Activated CD4-positive, alpha-beta T cell treated with anti-CD3 and anti-CD28 coated beads, Interleukin-2, amount 10 ng/mL, durations not matched to agents 24 days and 14 days (primary cell): ENCODE measurements at regions not wholly inside any gene's neighbourhood (a gene's known extent, or its start where the extent isn't known, plus 50 kb on each side); places are given as distances from the start of the nearest gene placed in this dataset.

Experiments used
- DNase-seq: peaks from one replicate; pipeline ENCODE4 v3.0.0; 2022
- H3K27ac Mint-ChIP-seq: one replicate; pipeline ENCODE4 v1.8.0; 2022; ENCODE audit warnings: mild to moderate bottlenecking, mixed read lengths
- H3K27me3 Mint-ChIP-seq: one replicate; pipeline ENCODE4 v1.8.0; 2022; ENCODE audit warnings: mixed read lengths
- H3K36me3 Mint-ChIP-seq: one replicate; pipeline ENCODE4 v1.8.0; 2022; ENCODE audit warnings: low read depth, mild to moderate bottlenecking, mixed read lengths
- H3K4me1 Mint-ChIP-seq: one replicate; pipeline ENCODE4 v1.8.0; 2021; ENCODE audit warnings: mixed read lengths
- H3K4me3 Mint-ChIP-seq: one replicate; pipeline ENCODE4 v1.8.0; 2022; ENCODE audit warnings: mild to moderate bottlenecking, moderate library complexity, mixed read lengths
- H3K9me3 Mint-ChIP-seq: one replicate; pipeline ENCODE4 v1.8.0; 2021; ENCODE audit warnings: mixed read lengths
- intact Hi-C: fragments of 100-400 bp; cut with micrococcal nuclease; formaldehyde crosslinking; loops from one replicate; pipeline ENCODE4 v1.15.1; 2023

DNA sequence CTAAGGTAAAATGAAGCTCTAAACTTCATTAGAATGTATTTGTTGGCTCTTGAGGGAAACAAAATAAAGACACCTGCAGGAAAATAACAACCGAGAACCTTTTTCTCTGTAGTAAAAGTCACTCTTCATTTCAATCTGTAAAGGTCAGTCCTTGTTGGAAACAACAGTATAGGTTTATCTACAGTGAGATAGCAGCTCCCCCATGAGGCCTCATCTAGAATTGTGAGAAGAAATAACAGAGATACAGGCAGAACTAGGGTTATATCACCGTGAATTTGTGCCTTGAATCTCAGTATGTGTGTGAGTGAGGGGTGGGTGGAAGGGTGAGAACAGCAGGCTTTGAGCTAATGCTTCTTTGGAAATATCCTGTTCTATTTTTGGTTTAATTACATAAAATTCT is 107.8 kb upstream of the FMR1 start:
- DNase-seq: peak; percentile 67
- Mint-ChIP-seq H3K4me1 (no peaks in the 10 kb centered on the region), H3K27me3 (no peaks in the 10 kb centered on the region), H3K27ac (no peak overlapping the region), H3K4me3 (no peak overlapping the region), H3K36me3 (no peaks in the 10 kb centered on the region), H3K9me3 (no peaks in the 10 kb centered on the region)
- intact Hi-C loops: no loop called here

DNA sequence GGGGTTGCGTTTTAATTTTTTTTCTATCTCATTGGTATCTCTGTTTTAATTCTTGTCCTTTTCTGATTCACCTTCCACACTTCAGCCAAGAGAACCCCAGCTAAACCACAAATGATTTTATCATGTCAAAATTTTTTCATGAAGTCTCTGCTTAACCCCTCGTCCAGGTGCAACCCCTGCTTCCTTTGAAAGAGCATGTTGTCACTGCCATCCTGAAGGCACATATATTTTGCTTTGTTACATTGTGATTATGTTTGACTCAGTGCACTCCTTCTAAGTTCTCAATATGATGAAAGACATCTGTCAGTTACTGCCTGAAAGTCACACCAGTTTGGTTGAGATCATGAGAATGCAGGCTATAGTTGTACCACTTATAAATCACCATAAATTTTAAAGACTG is 99.9 kb upstream of the FMR1 start:
- intact Hi-C loops: no loop called here
- H3K4me3 Mint-ChIP-seq: no peak overlapping the region
- no peaks in the 10 kb centered on the region for H3K4me1 Mint-ChIP-seq
- H3K36me3 Mint-ChIP-seq: no peaks in the 10 kb centered on the region
- H3K9me3 Mint-ChIP-seq: no peaks in the 10 kb centered on the region
- no peak overlapping the region for H3K27ac Mint-ChIP-seq
- DNase-seq: no peak
- no peaks in the 10 kb centered on the region for H3K27me3 Mint-ChIP-seq

DNA sequence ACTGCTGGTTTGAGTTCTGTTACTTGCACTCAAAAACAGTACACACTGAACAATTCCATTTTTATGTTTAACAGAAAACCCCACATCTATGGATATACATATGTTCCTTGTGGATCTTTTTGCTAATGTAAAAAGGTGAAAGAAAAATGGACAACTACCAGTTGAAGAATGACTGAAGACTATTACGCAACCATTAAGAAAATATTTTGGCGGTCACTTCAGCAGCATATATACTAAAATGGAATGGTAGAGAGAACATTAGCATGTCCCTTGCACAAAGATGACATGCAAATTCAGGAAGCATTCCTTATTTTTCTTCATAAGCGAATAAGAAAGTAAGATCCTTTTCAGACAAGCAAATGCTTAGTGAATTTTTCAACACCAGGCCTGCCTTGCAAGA is 84.6 kb upstream of the FMR1 start:
- Mint-ChIP-seq H3K27me3 (no peaks in the 10 kb centered on the region), H3K36me3 (no peaks in the 10 kb centered on the region), H3K27ac (no peak overlapping the region), H3K9me3 (peaks cover 7% of the 10 kb centered on the region), H3K4me1 (no peaks in the 10 kb centered on the region), H3K4me3 (no peak overlapping the region)
- no peak for DNase-seq
- intact Hi-C loops: no loop called here

DNA sequence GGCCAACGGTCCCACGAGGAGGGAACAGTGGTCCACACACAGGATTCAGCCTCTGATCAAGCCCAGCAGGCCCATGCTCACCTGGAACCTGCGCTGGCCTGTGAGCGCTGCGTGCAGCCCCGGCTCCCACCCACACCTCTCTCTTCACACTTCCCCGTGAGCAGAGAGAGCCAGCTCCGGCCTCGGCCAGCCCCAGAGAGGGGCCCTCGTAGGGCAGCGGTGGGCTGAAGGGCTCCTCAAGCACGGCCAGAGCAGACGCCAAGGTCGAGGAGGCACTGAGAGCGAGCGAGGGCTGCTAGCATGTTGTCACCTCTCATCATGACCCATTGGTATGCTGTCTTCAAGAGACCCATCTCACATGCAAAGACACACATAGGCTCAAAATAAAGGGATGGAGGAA is 83.0 kb upstream of the FMR1 start:
- H3K27me3 Mint-ChIP-seq: no peaks in the 10 kb centered on the region
- H3K4me3 Mint-ChIP-seq: no peak overlapping the region
- no peak for DNase-seq
- H3K9me3 Mint-ChIP-seq: peaks cover 4% of the 10 kb centered on the region
- peaks cover 2% of the 10 kb centered on the region for H3K4me1 Mint-ChIP-seq
- H3K36me3 Mint-ChIP-seq: no peaks in the 10 kb centered on the region
- no peak overlapping the region for H3K27ac Mint-ChIP-seq
- intact Hi-C loops: no loop called here

DNA sequence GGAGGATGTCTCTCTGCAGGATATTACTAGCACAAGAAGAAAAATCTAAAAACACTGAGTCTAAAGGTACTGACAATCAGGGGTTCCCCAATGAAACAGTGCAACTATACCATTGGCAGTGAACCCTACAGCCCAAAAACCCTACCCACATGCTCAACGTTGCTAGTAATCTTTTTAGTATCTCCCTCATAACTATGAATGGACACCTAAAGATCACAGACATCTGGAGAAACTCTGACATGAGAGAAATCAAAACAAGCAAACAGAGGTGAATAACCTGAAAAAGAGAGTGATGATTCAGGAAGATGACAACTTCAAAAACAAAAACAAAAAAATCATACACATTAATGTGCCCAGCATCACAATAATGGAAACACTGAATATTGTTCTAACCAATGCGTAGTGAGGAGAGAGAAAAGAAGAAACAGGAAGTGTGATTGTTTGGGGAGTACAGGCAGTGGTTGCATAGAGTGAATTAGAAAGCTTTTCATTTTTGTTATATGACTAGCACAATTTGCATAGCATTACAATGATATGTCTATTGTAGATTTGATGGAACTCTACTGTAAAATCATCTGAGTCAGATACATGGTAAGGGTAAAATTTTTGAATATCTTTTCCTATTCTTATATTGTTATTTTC is 78.9 kb upstream of the FMR1 start:
- Mint-ChIP-seq H3K4me1 (peaks cover 2% of the 10 kb centered on the region), H3K27ac (no peak overlapping the region), H3K4me3 (no peak overlapping the region), H3K36me3 (no peaks in the 10 kb centered on the region), H3K9me3 (peaks cover 4% of the 10 kb centered on the region), H3K27me3 (no peaks in the 10 kb centered on the region)
- intact Hi-C loops: no loop called here
- DNase-seq: no peak

DNA sequence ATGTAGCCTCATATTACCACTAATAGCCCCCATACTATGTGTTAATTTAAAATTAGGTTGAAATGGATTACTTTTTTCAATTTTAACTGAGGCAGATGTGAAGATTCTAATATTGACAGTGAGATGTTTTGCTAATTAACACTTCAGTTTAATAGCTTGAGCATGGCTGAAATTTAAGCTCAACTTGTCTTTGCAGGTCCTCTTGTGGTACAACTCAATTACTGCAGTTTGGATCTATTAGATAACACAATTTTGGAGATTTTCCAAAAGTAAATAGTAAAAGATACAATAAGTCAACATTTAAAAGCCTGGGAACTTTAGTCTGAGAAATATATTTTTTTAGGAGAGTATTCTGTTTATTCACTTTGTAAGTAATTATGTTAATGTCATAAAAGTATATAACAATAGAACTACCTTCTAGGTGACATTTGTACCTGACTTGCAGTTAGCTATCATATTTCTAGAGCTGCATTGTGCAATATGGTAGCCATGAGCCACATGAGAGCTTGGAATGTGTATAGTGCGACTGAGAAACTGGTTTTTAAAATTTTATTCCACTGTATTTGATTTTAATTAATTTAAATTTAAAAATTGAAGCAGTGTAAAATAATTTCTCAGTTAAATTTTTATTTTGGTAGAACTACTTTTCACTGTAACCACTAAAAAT is 73.1 kb upstream of the FMR1 start:
- Mint-ChIP-seq H3K9me3 (no peaks in the 10 kb centered on the region), H3K36me3 (no peaks in the 10 kb centered on the region), H3K4me3 (no peak overlapping the region), H3K4me1 (no peaks in the 10 kb centered on the region), H3K27me3 (no peaks in the 10 kb centered on the region), H3K27ac (no peak overlapping the region)
- DNase-seq: no peak
- intact Hi-C loops: no loop called here

GRCh38 chrX:147846676-147847075 is 65.0 kb upstream of the FMR1 start:
- H3K27ac Mint-ChIP-seq: no peak overlapping the region
- H3K4me3 Mint-ChIP-seq: no peak overlapping the region
- H3K27me3 Mint-ChIP-seq: no peaks in the 10 kb centered on the region
- no peak for DNase-seq
- H3K36me3 Mint-ChIP-seq: no peaks in the 10 kb centered on the region
- no peaks in the 10 kb centered on the region for H3K9me3 Mint-ChIP-seq
- intact Hi-C loops: no loop called here
- no peaks in the 10 kb centered on the region for H3K4me1 Mint-ChIP-seq

GRCh38 chrX:147847999-147848398 is 63.7 kb upstream of the FMR1 start:
- Mint-ChIP-seq H3K4me1 (no peaks in the 10 kb centered on the region), H3K27ac (no peak overlapping the region), H3K27me3 (no peaks in the 10 kb centered on the region), H3K9me3 (no peaks in the 10 kb centered on the region), H3K36me3 (no peaks in the 10 kb centered on the region), H3K4me3 (no peak overlapping the region)
- DNase-seq: no peak
- intact Hi-C loops: no loop called here

- no peak for DNase-seq
- H3K36me3 Mint-ChIP-seq: no peaks in the 10 kb centered on the region
- no peaks in the 10 kb centered on the region for H3K9me3 Mint-ChIP-seq
- intact Hi-C loops: no loop called here
- no peak overlapping the region for H3K4me3 Mint-ChIP-seq
- H3K27ac Mint-ChIP-seq: no peak overlapping the region
- no peaks in the 10 kb centered on the region for H3K27me3 Mint-ChIP-seq
- no peaks in the 10 kb centered on the region for H3K4me1 Mint-ChIP-seq
Observed at GRCh38 chrX:147848543-147849443, 62.9 kb upstream of the FMR1 start.

GRCh38 chrX:147850875-147851274 is 60.8 kb upstream of the FMR1 start:
- Mint-ChIP-seq H3K27ac (no peak overlapping the region), H3K4me3 (no peak overlapping the region), H3K4me1 (no peaks in the 10 kb centered on the region), H3K27me3 (no peaks in the 10 kb centered on the region), H3K36me3 (no peaks in the 10 kb centered on the region), H3K9me3 (no peaks in the 10 kb centered on the region)
- intact Hi-C loops: no loop called here
- DNase-seq: no peak

DNA sequence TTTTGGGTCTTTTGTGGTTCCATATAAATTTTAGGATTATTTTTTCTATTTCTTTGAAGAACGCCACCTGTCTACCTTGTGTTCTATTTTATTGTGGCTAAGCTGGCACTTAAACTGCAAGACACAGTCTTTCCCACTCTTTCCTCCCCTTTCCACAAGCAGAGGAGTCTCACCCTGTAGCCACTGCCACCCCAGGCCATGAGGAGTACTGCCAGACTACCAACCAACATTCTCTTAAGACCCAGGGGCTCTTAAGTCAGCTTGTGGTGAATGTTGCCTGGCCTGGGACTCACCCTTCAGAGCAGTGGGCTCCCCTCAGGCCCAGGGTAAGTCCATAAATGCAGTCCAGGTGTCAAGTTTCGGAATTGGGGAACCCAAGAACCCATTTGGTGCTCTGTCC is 58.0 kb upstream of the FMR1 start:
- no peaks in the 10 kb centered on the region for H3K36me3 Mint-ChIP-seq
- intact Hi-C loops: no loop called here
- H3K4me1 Mint-ChIP-seq: no peaks in the 10 kb centered on the region
- no peak overlapping the region for H3K4me3 Mint-ChIP-seq
- DNase-seq: no peak
- H3K27ac Mint-ChIP-seq: no peak overlapping the region
- H3K9me3 Mint-ChIP-seq: no peaks in the 10 kb centered on the region
- H3K27me3 Mint-ChIP-seq: no peaks in the 10 kb centered on the region

DNA sequence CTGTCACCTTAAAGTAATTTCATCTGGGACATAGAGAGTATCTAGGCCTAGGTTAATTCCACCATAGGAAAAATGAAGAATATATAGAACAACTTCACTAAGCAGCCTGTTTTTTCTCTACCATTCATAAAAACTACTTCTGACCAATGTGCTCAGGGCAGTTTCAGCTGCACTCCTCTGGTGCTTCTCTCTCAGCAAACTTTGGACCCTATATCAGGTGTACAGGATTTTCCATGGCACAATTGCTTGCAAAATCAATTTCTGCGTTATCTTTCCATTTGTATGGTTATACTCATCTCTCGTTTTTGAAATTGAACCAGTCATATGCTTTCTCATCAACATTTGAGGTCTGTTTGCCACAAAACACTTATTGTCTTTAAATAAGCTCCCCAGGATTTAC is 52.1 kb upstream of the FMR1 start:
- intact Hi-C loops: no loop called here
- Mint-ChIP-seq H3K36me3 (no peaks in the 10 kb centered on the region), H3K9me3 (no peaks in the 10 kb centered on the region), H3K4me1 (no peaks in the 10 kb centered on the region), H3K27ac (no peak overlapping the region), H3K27me3 (no peaks in the 10 kb centered on the region), H3K4me3 (no peak overlapping the region)
- no peak for DNase-seq
